ENCODE measurements at regions not wholly inside any gene's neighbourhood (a gene's known extent, or its start where the extent isn't known, plus 50 kb on each side); places are given as distances from the start of the nearest gene placed in this dataset.

DNA sequence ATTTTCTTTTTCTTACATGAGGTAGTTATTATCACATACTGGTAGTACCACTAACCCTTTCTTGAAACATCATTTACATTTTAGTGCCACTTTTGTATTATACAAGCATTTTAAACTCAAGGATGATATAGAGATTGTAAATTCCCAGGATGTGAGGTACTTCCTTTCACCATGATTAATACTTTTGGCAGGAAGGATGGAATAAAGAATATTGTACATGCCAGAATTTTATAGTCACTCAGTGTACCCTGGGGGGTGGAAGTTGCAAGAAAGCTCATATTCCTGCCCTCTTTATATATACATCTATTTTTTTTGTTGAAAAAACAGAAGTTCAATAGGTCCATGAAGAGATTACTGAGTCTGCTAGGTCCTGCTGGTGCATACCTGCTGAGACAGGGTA, 141.0 kb upstream of the PLSCR5 start:
- no peaks in the 10 kb centered on the region for H3K9me3 Mint-ChIP-seq (ENCODE audit: unreplicated experiment)
- H3K4me3 Mint-ChIP-seq (ENCODE audit: unreplicated experiment): no peak overlapping the region
- TF ChIP-seq, protein P1, sequence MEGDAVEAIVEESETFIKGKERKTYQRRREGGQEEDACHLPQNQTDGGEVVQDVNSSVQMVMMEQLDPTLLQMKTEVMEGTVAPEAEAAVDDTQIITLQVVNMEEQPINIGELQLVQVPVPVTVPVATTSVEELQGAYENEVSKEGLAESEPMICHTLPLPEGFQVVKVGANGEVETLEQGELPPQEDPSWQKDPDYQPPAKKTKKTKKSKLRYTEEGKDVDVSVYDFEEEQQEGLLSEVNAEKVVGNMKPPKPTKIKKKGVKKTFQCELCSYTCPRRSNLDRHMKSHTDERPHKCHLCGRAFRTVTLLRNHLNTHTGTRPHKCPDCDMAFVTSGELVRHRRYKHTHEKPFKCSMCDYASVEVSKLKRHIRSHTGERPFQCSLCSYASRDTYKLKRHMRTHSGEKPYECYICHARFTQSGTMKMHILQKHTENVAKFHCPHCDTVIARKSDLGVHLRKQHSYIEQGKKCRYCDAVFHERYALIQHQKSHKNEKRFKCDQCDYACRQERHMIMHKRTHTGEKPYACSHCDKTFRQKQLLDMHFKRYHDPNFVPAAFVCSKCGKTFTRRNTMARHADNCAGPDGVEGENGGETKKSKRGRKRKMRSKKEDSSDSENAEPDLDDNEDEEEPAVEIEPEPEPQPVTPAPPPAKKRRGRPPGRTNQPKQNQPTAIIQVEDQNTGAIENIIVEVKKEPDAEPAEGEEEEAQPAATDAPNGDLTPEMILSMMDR (IDR thresholded peaks at IDR 0.05; ENCODE audit: unreplicated experiment): no peak
- H3K4me1 Mint-ChIP-seq (ENCODE audit: unreplicated experiment): no peaks in the 10 kb centered on the region
- H3K27ac Mint-ChIP-seq (ENCODE audit: unreplicated experiment): no peak overlapping the region
- DNase-seq (ENCODE audit: low spot score): no peak
- H3K36me3 Mint-ChIP-seq (ENCODE audit: low read depth, unreplicated experiment): no peaks in the 10 kb centered on the region
- peaks cover 1% of the 10 kb centered on the region for H3K27me3 Mint-ChIP-seq (ENCODE audit: unreplicated experiment)

DNA sequence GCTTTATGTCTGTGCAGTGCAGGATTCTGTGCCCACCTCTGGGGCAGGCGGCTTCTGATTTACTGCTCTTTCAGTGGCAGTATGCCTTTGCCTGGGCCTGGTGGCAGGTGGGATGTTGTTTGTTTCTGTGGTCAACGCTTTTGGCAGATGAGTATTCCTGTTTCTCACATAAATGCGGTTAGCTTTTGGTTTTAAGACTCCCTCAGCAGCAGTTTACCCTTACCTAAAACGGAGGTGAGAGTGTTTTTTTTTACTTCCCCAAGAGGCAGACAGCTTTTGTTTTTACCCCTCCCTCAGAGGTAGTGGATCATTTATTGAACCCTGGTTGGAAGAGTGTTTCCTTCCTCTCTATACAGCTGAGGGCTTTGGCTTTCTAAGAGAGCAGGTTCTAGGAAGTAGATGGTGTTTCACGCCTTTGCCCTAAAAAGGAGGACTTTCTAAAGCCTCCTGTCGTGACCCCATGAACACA, 134.1 kb upstream of the PLSCR5 start:
- no peak overlapping the region for H3K4me3 Mint-ChIP-seq (ENCODE audit: unreplicated experiment)
- no peaks in the 10 kb centered on the region for H3K36me3 Mint-ChIP-seq (ENCODE audit: low read depth, unreplicated experiment)
- no peak overlapping the region for H3K27ac Mint-ChIP-seq (ENCODE audit: unreplicated experiment)
- H3K4me1 Mint-ChIP-seq (ENCODE audit: unreplicated experiment): no peaks in the 10 kb centered on the region
- H3K27me3 Mint-ChIP-seq (ENCODE audit: unreplicated experiment): no peaks in the 10 kb centered on the region
- no peaks in the 10 kb centered on the region for H3K9me3 Mint-ChIP-seq (ENCODE audit: unreplicated experiment)
- TF ChIP-seq, protein P1 (IDR thresholded peaks at IDR 0.05; ENCODE audit: unreplicated experiment): no peak
- DNase-seq (ENCODE audit: low spot score): no peak

DNA sequence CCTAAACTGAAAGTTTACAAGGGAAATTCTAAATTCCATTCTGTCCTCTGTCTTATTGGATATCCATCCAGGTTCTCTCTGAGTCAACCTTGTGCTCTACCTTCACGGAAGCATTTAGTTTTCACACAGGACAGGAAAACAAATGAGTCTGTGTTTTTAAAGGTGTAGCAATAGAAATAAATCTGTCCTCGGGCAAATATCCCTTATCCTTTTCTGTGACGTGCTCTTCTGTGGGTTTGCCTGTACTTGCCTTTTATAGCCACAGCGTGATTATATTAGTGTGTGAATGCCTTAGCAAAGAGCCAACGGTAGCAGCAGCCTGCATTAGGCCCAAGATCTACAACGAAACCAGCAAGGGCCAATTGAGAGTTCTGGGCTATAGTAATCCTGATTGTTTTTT, 127.2 kb upstream of the PLSCR5 start:
- H3K9me3 Mint-ChIP-seq (ENCODE audit: unreplicated experiment): no peaks in the 10 kb centered on the region
- H3K36me3 Mint-ChIP-seq (ENCODE audit: low read depth, unreplicated experiment): no peaks in the 10 kb centered on the region
- peaks cover 2% of the 10 kb centered on the region for H3K27me3 Mint-ChIP-seq (ENCODE audit: unreplicated experiment)
- TF ChIP-seq, protein P1 (IDR thresholded peaks at IDR 0.05; ENCODE audit: unreplicated experiment): no peak
- no peak for DNase-seq (ENCODE audit: low spot score)
- H3K4me3 Mint-ChIP-seq (ENCODE audit: unreplicated experiment): no peak overlapping the region
- H3K27ac Mint-ChIP-seq (ENCODE audit: unreplicated experiment): no peak overlapping the region
- no peaks in the 10 kb centered on the region for H3K4me1 Mint-ChIP-seq (ENCODE audit: unreplicated experiment)

DNA sequence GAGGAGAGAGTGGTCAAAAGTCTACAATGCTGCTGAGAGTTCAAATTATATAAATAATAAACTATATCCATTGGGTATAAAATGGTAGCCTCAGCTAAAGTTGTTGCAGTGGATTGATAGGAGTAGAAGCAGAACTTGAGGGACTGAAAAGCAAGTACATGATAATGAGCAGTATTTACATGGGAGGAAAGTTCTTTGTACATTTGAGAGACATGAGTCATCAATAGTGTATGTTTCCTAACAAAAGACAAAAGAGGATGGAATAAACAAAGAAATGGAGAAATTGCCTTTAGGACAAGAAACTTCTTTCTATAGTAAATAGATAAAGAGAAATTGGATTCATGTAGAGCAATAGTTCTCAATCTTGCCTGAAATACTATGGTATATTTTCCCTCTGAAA, 110.0 kb upstream of the PLSCR5 start:
- H3K9me3 Mint-ChIP-seq (ENCODE audit: unreplicated experiment): no peaks in the 10 kb centered on the region
- no peak for DNase-seq (ENCODE audit: low spot score)

DNA sequence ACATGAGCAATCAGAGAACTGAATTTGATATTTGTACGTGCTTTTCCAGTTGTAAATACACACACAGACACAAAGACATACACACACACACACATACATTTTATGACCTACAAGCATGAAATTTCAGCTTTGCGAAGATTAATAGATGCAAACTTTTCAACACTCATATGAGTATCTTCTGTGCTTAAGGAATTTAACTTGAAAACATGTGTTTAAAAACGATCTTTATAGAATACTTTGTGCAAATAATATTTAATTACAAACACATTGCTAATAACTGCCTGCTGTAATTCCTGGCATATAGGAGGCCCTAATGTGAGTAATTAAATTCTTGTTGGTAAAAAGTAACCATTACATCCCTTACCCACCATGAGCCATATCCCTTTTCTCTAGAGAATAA, 107.7 kb upstream of the PLSCR5 start:
- Mint-ChIP-seq H3K27ac (ENCODE audit: unreplicated experiment) (no peak overlapping the region), H3K4me1 (ENCODE audit: unreplicated experiment) (peaks cover 4% of the 10 kb centered on the region), H3K4me3 (ENCODE audit: unreplicated experiment) (no peak overlapping the region), H3K36me3 (ENCODE audit: low read depth, unreplicated experiment) (no peaks in the 10 kb centered on the region), H3K9me3 (ENCODE audit: unreplicated experiment) (no peaks in the 10 kb centered on the region), H3K27me3 (ENCODE audit: unreplicated experiment) (no peaks in the 10 kb centered on the region)
- no peak for DNase-seq (ENCODE audit: low spot score)
- TF ChIP-seq, protein P1 (IDR thresholded peaks at IDR 0.05; ENCODE audit: unreplicated experiment): no peak

More for the DNA sequence above, 110.0 kb upstream of the PLSCR5 start:
- Mint-ChIP-seq H3K27me3 (ENCODE audit: unreplicated experiment) (no peaks in the 10 kb centered on the region), H3K27ac (ENCODE audit: unreplicated experiment) (no peak overlapping the region), H3K4me3 (ENCODE audit: unreplicated experiment) (no peak overlapping the region), H3K36me3 (ENCODE audit: low read depth, unreplicated experiment) (no peaks in the 10 kb centered on the region), H3K4me1 (ENCODE audit: unreplicated experiment) (no peaks in the 10 kb centered on the region)
- TF ChIP-seq, protein P1 (IDR thresholded peaks at IDR 0.05; ENCODE audit: unreplicated experiment): no peak
